ENCODE measurements at regions not wholly inside any gene's neighbourhood (a gene's known extent, or its start where the extent isn't known, plus 50 kb on each side); places are given as distances from the start of the nearest gene placed in this dataset.

GRCh38 chr10:109359316-109359715, 564.0 kb downstream of the XPNPEP1 start:
- H3K27me3 ChIP-seq (replicated peaks; ENCODE audit: control insufficient read depth, insufficient read depth, low read length), result no peaks in the 10 kb centered on the region
- H3K4me3 ChIP-seq (replicated peaks; ENCODE audit: low read depth, low read length), result no peak overlapping the region
- TF ChIP-seq CTCF (IDR thresholded peaks at IDR 0.05; ENCODE audit: insufficient read depth, low read length, poor library complexity, severe bottlenecking), result no peak
- no peak for DNase-seq (ENCODE audit: extremely low read depth, insufficient read length)
- H3K36me3 ChIP-seq (ENCODE audit: control insufficient read depth, insufficient read depth, low read length), result no peaks in the 10 kb centered on the region

GRCh38 chr10:109358325-109358724, 565.0 kb downstream of the XPNPEP1 start:
- Histone ChIP-seq H3K4me3 (replicated peaks; ENCODE audit: low read depth, low read length) (no peak overlapping the region), H3K27me3 (replicated peaks; ENCODE audit: control insufficient read depth, insufficient read depth, low read length) (no peaks in the 10 kb centered on the region), H3K36me3 (ENCODE audit: control insufficient read depth, insufficient read depth, low read length) (no peaks in the 10 kb centered on the region)
- DNase-seq (ENCODE audit: extremely low read depth, insufficient read length), result no peak
- TF ChIP-seq CTCF (IDR thresholded peaks at IDR 0.05; ENCODE audit: insufficient read depth, low read length, poor library complexity, severe bottlenecking), result no peak

GRCh38 chr10:109348324-109348723, 575.0 kb downstream of the XPNPEP1 start:
- no peak overlapping the region for H3K4me3 ChIP-seq (replicated peaks; ENCODE audit: low read depth, low read length)
- no peak for TF ChIP-seq CTCF (IDR thresholded peaks at IDR 0.05; ENCODE audit: insufficient read depth, low read length, poor library complexity, severe bottlenecking)
- no peak for DNase-seq (ENCODE audit: extremely low read depth, insufficient read length)
- no peaks in the 10 kb centered on the region for H3K36me3 ChIP-seq (ENCODE audit: control insufficient read depth, insufficient read depth, low read length)
- H3K27me3 ChIP-seq (replicated peaks; ENCODE audit: control insufficient read depth, insufficient read depth, low read length), result no peaks in the 10 kb centered on the region

GRCh38 chr10:109343293-109343692, 580.0 kb downstream of the XPNPEP1 start:
- Histone ChIP-seq H3K4me3 (replicated peaks; ENCODE audit: low read depth, low read length) (no peak overlapping the region), H3K36me3 (ENCODE audit: control insufficient read depth, insufficient read depth, low read length) (no peaks in the 10 kb centered on the region), H3K27me3 (replicated peaks; ENCODE audit: control insufficient read depth, insufficient read depth, low read length) (no peaks in the 10 kb centered on the region)
- TF ChIP-seq CTCF (IDR thresholded peaks at IDR 0.05; ENCODE audit: insufficient read depth, low read length, poor library complexity, severe bottlenecking), result no peak
- no peak for DNase-seq (ENCODE audit: extremely low read depth, insufficient read length)

GRCh38 chr10:109341986-109342385, 581.3 kb downstream of the XPNPEP1 start:
- Histone ChIP-seq H3K27me3 (replicated peaks; ENCODE audit: control insufficient read depth, insufficient read depth, low read length) (no peaks in the 10 kb centered on the region), H3K36me3 (ENCODE audit: control insufficient read depth, insufficient read depth, low read length) (no peaks in the 10 kb centered on the region), H3K4me3 (replicated peaks; ENCODE audit: low read depth, low read length) (no peak overlapping the region)
- no peak for TF ChIP-seq CTCF (IDR thresholded peaks at IDR 0.05; ENCODE audit: insufficient read depth, low read length, poor library complexity, severe bottlenecking)
- no peak for DNase-seq (ENCODE audit: extremely low read depth, insufficient read length)

- TF ChIP-seq CTCF (IDR thresholded peaks at IDR 0.05; ENCODE audit: insufficient read depth, low read length, poor library complexity, severe bottlenecking), result no peak
- no peak for DNase-seq (ENCODE audit: extremely low read depth, insufficient read length)
- no peaks in the 10 kb centered on the region for H3K36me3 ChIP-seq (ENCODE audit: control insufficient read depth, insufficient read depth, low read length)
These were observed 595.3 kb downstream of the XPNPEP1 start for GRCh38 chr10:109328001-109328400.

More at GRCh38 chr10:109328001-109328400, 595.3 kb downstream of the XPNPEP1 start:
- H3K4me3 ChIP-seq (replicated peaks; ENCODE audit: low read depth, low read length), result no peak overlapping the region
- H3K27me3 ChIP-seq (replicated peaks; ENCODE audit: control insufficient read depth, insufficient read depth, low read length), result no peaks in the 10 kb centered on the region

Data from GM06990 (cell line).